GM19468 (cell line): ENCODE measurements at regions not wholly inside any gene's neighbourhood (a gene's known extent, or its start where the extent isn't known, plus 50 kb on each side); places are given as distances from the start of the nearest gene placed in this dataset.

Source experiments
- ATAC-seq: cut with Tn5 transposase; IDR thresholded peaks from one replicate; pipeline ENCODE4 v1.9.1; 2021; ENCODE audit warnings: mild to moderate bottlenecking, moderate library complexity, moderate number of reproducible peaks; ENCODE audit not compliant: unreplicated experiment; ENCODE audit errors: extremely low read depth

GRCh38 chr2:129698593-129698992 is 280.9 kb upstream of the RAB6C start:
- no peak for ATAC-seq

- no peak for ATAC-seq
These were observed 279.5 kb upstream of the RAB6C start for GRCh38 chr2:129699781-129700573.

GRCh38 chr2:129702416-129703176 is 276.9 kb upstream of the RAB6C start:
- ATAC-seq: no peak

GRCh38 chr2:129705085-129705484 is 274.4 kb upstream of the RAB6C start:
- no peak for ATAC-seq

- no peak for ATAC-seq
These were observed 271.7 kb upstream of the RAB6C start for GRCh38 chr2:129707800-129708199.

GRCh38 chr2:129708221-129708967 is 271.1 kb upstream of the RAB6C start:
- ATAC-seq: no peak

GRCh38 chr2:129709001-129709955 is 270.2 kb upstream of the RAB6C start:
- ATAC-seq: no peak

- no peak for ATAC-seq
These were observed 269.4 kb upstream of the RAB6C start for GRCh38 chr2:129709956-129710598.

- no peak for ATAC-seq
These were observed 268.6 kb upstream of the RAB6C start for GRCh38 chr2:129710670-129711495.

- no peak for ATAC-seq
These were observed 267.4 kb upstream of the RAB6C start for GRCh38 chr2:129711816-129712675.

- no peak for ATAC-seq
These were observed 266.8 kb upstream of the RAB6C start for GRCh38 chr2:129712676-129712985.

GRCh38 chr2:129713337-129713736 is 266.1 kb upstream of the RAB6C start:
- ATAC-seq: no peak

- no peak for ATAC-seq
These were observed 262.5 kb upstream of the RAB6C start for GRCh38 chr2:129716781-129717559.

- no peak for ATAC-seq
These were observed 261.8 kb upstream of the RAB6C start for GRCh38 chr2:129717560-129718130.

- ATAC-seq: no peak
These were observed 260.1 kb upstream of the RAB6C start for GRCh38 chr2:129719335-129719734.

- no peak for ATAC-seq
These were observed 259.1 kb upstream of the RAB6C start for GRCh38 chr2:129720360-129720759.

GRCh38 chr2:129720761-129721160 is 258.7 kb upstream of the RAB6C start:
- no peak for ATAC-seq
